Activated naive CD4-positive, alpha-beta T cell treated with anti-CD3 and anti-CD28 coated beads for 36 hours (primary cell): ENCODE measurements at regions not wholly inside any gene's neighbourhood (a gene's known extent, or its start where the extent isn't known, plus 50 kb on each side); places are given as distances from the start of the nearest gene placed in this dataset.
"Not testable (repeated sequence)": the region's sequence is repeated elsewhere in the genome, so short reads cannot be mapped to it uniquely, and the experiment has no call there.

Experiments used
- CTCF ChIA-PET: fragments of 350-600 bp; sonication (Branson Sonifier 250); formaldehyde crosslinking; loops from one replicate; lab custom pipeline; 2021; ENCODE audit warnings: antibody characterized with exemption; lab: Charles Lee
- DNase-seq: peaks from one replicate; pipeline ENCODE4 v3.0.0-alpha.2; 2020
- H3K27ac Mint-ChIP-seq: one replicate; pipeline ENCODE4 v1.8.0; 2021; ENCODE audit warnings: mild to moderate bottlenecking, mixed read lengths
- H3K27me3 Mint-ChIP-seq: one replicate; pipeline ENCODE4 v1.8.0; 2021; ENCODE audit warnings: low read depth, mixed read lengths
- H3K36me3 Mint-ChIP-seq: one replicate; pipeline ENCODE4 v1.8.0; 2021; ENCODE audit warnings: low read depth, mixed read lengths
- H3K4me1 Mint-ChIP-seq: one replicate; pipeline ENCODE4 v1.8.0; 2021; ENCODE audit warnings: low read depth, mixed read lengths
- H3K4me3 Mint-ChIP-seq: one replicate; pipeline ENCODE4 v1.8.0; 2021; ENCODE audit warnings: mild to moderate bottlenecking, moderate library complexity, mixed read lengths
- H3K9me3 Mint-ChIP-seq: one replicate; pipeline ENCODE4 v1.8.0; 2021; ENCODE audit warnings: mixed read lengths
- intact Hi-C: fragments of 100-400 bp; cut with micrococcal nuclease; formaldehyde crosslinking; loops from one replicate; pipeline ENCODE4 v1.15.1; 2023

DNA sequence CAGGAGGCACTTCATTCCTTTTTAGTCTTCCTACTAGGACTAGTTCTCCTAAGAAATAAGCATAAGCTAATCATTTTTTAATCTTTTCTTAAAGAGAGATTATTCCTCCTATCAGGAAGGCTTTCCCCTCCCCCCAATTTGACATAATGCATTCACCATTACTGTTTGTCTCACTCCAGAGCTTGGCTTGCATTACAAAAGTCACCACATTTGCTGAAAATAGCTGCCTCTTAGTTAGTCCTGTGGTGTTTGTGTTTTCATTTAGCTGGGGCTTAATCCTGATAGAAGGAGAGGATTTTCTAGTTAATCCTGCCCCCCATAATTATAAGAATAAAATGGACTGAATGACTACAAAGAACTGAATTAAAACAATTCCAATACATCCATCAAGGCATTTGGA lies 307.1 kb upstream of the RRP15 start:
- Mint-ChIP-seq H3K27ac (no peak overlapping the region), H3K9me3 (peaks cover 3% of the 10 kb centered on the region), H3K4me1 (no peaks in the 10 kb centered on the region), H3K36me3 (no peaks in the 10 kb centered on the region), H3K27me3 (peaks cover 2% of the 10 kb centered on the region), H3K4me3 (no peak overlapping the region)
- DNase-seq: no peak
- CTCF ChIA-PET: no interaction called here
- intact Hi-C loops: no loop called here

DNA sequence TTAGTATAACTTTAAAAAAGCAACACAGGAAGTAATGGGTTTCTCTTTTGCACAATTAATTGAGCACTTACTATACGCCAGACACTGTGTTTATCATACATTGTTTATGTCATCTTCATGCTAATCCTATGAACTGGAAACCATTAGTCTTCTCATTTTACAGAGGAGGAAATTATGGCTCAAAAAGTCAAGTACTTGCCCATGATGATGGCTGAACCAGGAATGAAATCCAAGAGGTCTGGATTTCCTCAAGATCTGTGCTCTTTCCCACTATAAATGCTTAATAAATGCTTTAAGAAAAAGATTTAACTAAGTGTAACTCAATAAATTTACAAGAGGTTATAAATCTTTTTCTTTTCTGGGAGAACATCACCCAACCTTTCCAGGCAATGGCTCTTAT lies 303.7 kb upstream of the RRP15 start:
- CTCF ChIA-PET: no interaction called here
- H3K9me3 Mint-ChIP-seq: peaks cover 4% of the 10 kb centered on the region
- H3K36me3 Mint-ChIP-seq: no peaks in the 10 kb centered on the region
- intact Hi-C loops: no loop called here
- peaks cover under 1% of the 10 kb centered on the region for H3K27me3 Mint-ChIP-seq
- no peak overlapping the region for H3K27ac Mint-ChIP-seq
- no peaks in the 10 kb centered on the region for H3K4me1 Mint-ChIP-seq
- H3K4me3 Mint-ChIP-seq: no peak overlapping the region
- DNase-seq: no peak

DNA sequence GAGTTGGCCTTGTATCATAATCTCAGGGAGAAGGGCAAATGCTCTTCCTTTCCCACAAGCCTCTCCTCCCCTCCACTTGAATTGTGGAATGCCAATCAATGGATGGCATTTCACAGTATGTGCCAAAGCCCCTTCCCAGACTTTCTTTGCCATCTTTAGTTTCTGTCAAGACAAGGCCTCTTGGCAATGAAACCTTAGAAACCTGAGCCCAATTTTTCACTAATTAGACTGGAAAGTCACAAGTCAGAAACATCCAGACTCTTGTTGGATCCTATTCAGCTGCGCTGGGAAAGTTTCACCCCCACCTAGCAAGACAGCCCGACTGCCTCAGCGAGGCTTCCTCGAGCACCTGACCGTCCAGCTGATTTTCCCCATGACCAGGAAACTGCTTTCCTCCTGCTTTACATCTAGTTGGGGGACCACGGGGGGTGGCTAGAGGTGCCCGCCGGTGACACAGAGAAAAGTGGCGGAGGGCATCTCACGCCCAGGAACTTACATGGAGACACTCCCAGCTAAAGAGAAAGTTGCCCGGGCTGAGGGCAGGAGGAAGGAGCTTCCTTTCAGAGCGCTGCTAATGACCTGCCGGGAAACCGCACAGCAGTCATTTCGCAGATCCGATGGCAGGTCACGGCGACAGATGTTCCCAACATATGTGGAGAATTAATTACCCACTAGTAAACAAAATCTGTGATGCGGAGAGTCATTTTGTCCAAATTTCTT lies 302.6 kb upstream of the RRP15 start:
- peaks cover 1% of the 10 kb centered on the region for H3K9me3 Mint-ChIP-seq
- CTCF ChIA-PET: interaction anchor here (0.7 kb wide), 1 partner anchor 714 kb away, joined by 3 read pairs; no protein-coding TSS in a partner anchor
- H3K27ac Mint-ChIP-seq: no peak overlapping the region
- no peak overlapping the region for H3K4me3 Mint-ChIP-seq
- intact Hi-C loops: no loop called here
- no peaks in the 10 kb centered on the region for H3K27me3 Mint-ChIP-seq
- DNase-seq: no peak
- no peaks in the 10 kb centered on the region for H3K4me1 Mint-ChIP-seq
- H3K36me3 Mint-ChIP-seq: no peaks in the 10 kb centered on the region

DNA sequence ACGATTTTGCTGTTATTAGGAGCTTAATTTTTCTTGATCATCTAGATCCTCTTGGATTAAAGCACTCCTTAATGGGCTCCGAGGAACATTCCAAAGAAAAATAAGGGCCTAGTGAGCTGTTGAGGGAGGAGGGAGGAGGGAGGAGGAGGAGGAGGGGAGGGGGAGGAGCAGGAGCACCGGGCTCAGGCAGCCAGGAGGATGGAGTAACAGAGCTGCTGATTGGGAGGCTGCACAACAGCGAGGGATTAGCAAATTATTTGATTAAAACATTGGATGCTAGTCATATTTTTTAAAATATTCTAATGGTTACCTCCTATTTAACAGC lies 302.1 kb upstream of the RRP15 start:
- no peaks in the 10 kb centered on the region for H3K36me3 Mint-ChIP-seq
- no peak for DNase-seq
- no peak overlapping the region for H3K4me3 Mint-ChIP-seq
- intact Hi-C loops: no loop called here
- no peaks in the 10 kb centered on the region for H3K4me1 Mint-ChIP-seq
- no peak overlapping the region for H3K27ac Mint-ChIP-seq
- H3K27me3 Mint-ChIP-seq: no peaks in the 10 kb centered on the region
- CTCF ChIA-PET: no interaction called here
- peaks cover 1% of the 10 kb centered on the region for H3K9me3 Mint-ChIP-seq

DNA sequence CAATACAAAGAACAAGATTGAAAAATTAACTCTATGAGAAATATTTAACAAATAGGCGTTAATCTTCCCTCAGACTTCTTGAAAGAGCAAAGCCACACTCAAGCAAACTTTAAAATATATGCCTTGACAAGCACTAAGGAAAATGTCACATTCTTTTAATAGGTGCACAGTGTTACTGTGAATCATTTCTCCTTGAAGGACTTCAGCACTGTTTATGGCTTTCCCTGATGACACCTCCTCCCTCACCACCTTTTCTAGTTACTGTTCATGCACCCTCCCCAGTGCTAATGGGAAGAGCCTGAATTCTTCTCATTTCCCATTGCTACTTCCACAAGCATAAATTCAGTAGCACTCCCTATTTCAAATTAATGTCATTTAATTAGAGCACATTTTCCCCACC lies 299.5 kb upstream of the RRP15 start:
- intact Hi-C loops: no loop called here
- DNase-seq: no peak
- CTCF ChIA-PET: no interaction called here
- Mint-ChIP-seq H3K36me3 (no peaks in the 10 kb centered on the region), H3K27me3 (no peaks in the 10 kb centered on the region), H3K4me3 (no peak overlapping the region), H3K4me1 (no peaks in the 10 kb centered on the region), H3K27ac (no peak overlapping the region), H3K9me3 (peaks cover 1% of the 10 kb centered on the region)

DNA sequence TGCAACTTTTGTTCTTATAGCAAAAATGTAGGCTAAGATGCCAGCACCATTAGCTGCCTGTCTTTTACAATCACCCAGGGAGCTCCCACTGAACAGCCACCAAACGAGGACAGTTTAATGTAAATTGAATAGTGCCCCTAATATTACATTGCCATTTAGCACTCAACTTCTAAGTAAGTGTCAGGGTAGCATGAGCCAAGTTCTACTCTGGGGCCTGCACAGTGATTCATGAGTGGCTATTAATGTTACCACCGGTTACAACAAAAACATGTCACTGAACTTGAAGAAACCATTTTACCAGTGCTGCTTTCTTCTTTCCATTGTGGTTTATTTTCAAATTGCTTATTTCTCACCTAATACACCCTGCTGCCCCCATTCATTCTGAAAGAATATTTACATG lies 295.6 kb upstream of the RRP15 start:
- Mint-ChIP-seq H3K4me3 (no peak overlapping the region), H3K36me3 (no peaks in the 10 kb centered on the region), H3K27ac (no peak overlapping the region), H3K9me3 (peaks cover 1% of the 10 kb centered on the region), H3K4me1 (no peaks in the 10 kb centered on the region), H3K27me3 (no peaks in the 10 kb centered on the region)
- CTCF ChIA-PET: no interaction called here
- intact Hi-C loops: no loop called here
- no peak for DNase-seq

DNA sequence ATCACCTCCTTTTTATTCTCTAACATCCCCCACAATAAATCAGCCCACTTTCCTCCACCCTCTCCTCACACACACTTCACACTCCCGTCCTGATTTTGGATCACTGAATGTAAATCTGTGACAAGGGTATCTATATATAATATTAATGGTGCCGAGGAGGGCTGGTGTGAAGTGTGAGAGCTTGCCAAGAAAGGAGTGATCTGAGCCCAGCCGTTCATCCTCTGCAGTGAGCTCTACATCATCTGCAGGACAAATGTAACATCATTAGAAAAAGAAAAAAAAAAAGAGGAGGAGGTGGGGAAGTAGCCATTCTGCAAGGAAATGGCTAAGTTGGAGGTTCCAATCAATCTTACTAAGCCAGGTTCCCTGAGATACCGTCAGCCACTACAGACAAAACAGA lies 291.7 kb upstream of the RRP15 start:
- intact Hi-C loops: no loop called here
- DNase-seq: no peak
- Mint-ChIP-seq H3K27me3 (no peaks in the 10 kb centered on the region), H3K27ac (no peak overlapping the region), H3K9me3 (no peaks in the 10 kb centered on the region), H3K4me1 (no peaks in the 10 kb centered on the region), H3K36me3 (no peaks in the 10 kb centered on the region), H3K4me3 (no peak overlapping the region)
- CTCF ChIA-PET: no interaction called here

DNA sequence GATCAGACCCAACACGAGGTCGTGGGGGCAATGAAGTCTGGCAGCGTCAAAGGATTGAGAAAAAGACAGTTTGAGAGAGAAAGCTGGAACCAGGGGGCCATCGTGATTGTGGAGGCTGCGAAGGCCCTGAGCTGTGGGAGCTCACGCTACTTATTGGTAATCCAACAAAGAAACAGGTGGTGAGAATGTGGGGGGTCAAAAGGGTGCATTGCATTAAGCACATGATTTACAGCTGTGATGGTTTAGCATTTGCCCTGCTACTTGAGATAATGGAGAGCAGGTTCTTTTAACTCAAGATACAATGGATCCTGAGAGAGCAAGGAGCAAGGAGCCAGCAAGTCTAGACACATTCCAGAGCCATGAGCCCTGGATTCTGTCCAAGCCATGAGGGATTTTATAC lies 276.8 kb upstream of the RRP15 start:
- H3K36me3 Mint-ChIP-seq, H3K27ac Mint-ChIP-seq, DNase-seq, H3K4me1 Mint-ChIP-seq, CTCF ChIA-PET, H3K4me3 Mint-ChIP-seq, H3K27me3 Mint-ChIP-seq, H3K9me3 Mint-ChIP-seq, intact Hi-C loops: not testable (repeated sequence)

DNA sequence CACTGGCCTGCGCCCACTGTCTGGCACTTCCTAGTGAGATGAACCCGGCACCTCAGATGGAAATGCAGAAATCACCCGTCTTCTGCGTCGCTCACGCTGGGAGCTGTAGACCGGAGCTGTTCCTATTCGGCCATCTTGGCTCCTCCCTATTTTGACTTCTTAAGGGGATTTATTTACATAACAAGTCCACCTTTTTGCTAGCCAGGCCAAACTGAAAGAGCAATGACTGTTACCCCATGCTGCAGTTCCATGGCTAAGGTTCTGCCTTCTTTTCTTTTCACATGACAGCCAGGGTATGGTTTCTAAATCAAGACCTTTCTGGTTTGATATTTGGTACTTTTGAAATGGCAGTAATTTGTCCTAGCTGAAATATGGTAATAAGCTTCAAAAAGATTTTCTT lies 270.0 kb upstream of the RRP15 start:
- H3K9me3 Mint-ChIP-seq, H3K27me3 Mint-ChIP-seq, H3K36me3 Mint-ChIP-seq, H3K4me3 Mint-ChIP-seq, H3K4me1 Mint-ChIP-seq, CTCF ChIA-PET, H3K27ac Mint-ChIP-seq, DNase-seq, intact Hi-C loops: not testable (repeated sequence)

DNA sequence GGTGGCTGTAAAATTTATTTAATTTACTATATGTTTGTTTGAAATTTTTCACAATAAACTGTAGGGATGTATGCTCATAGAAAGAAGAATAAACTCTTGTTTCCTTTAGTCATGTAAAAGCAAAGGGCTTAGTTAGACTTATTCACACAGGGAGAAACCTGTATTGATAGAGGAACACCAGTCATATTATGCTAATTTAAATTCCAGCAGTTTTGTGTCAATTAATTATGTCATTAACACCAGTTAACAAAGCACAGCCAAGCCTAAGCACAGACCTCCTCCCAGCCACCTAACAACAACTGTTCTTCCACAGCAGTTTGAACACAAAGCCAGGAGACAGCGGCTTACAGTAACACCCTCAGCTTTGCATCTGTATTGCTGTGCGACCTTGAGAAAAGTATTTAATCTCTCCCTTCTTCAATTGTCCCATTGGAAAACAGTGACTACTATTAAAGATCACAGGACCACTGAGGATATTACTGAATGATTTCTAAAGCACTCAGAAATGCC lies 260.8 kb upstream of the RRP15 start:
- H3K4me1 Mint-ChIP-seq: no peaks in the 10 kb centered on the region
- intact Hi-C loops: no loop called here
- no peaks in the 10 kb centered on the region for H3K36me3 Mint-ChIP-seq
- H3K27me3 Mint-ChIP-seq: no peaks in the 10 kb centered on the region
- CTCF ChIA-PET: no interaction called here
- H3K4me3 Mint-ChIP-seq: no peak overlapping the region
- H3K27ac Mint-ChIP-seq: no peak overlapping the region
- DNase-seq: no peak
- peaks cover 6% of the 10 kb centered on the region for H3K9me3 Mint-ChIP-seq

DNA sequence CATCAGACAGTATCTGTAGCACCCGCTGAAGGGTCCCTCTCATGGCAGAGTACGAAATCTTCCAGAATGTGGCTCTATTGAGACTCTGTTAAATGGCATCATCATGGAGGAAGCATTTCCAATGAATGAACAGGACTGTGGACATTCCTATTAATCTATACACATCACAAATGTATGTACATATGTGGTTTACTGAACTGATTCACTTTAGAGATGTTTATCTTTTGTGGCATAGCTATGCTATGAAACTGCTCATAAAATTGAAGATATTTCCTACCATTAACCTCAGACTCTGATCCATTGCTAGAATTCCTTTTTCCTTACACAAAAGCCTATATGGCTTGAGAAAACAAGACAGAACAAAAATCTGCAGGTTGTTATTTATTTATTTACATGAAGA lies 259.6 kb upstream of the RRP15 start:
- Mint-ChIP-seq H3K4me1 (no peaks in the 10 kb centered on the region), H3K27me3 (no peaks in the 10 kb centered on the region), H3K9me3 (peaks cover 5% of the 10 kb centered on the region), H3K36me3 (no peaks in the 10 kb centered on the region), H3K4me3 (no peak overlapping the region), H3K27ac (no peak overlapping the region)
- CTCF ChIA-PET: interaction anchor here (0.6 kb wide), 1 partner anchor 139 kb away, joined by 3 read pairs; no protein-coding TSS in a partner anchor
- no peak for DNase-seq
- intact Hi-C loops: no loop called here

DNA sequence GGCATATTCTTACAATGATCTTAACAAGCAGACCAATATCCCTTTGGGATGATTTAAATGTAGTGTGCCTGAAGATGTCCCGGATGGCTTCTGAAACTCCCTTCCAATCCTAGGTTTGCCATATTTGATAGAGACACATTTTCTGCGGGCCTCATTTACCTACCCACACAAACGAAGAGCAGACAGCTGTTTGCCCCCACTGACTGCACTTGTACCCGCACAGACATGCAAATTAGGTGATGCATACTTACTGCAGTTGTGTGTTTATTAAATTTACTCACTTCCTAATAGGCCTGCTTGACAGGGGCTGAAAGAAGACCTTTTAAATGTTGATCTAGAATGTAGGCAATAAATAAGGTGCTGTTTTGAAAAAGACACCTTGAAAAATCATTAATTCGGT lies 257.9 kb upstream of the RRP15 start:
- DNase-seq: no peak
- no peaks in the 10 kb centered on the region for H3K4me1 Mint-ChIP-seq
- H3K4me3 Mint-ChIP-seq: no peak overlapping the region
- CTCF ChIA-PET: no interaction called here
- no peak overlapping the region for H3K27ac Mint-ChIP-seq
- no peaks in the 10 kb centered on the region for H3K36me3 Mint-ChIP-seq
- intact Hi-C loops: no loop called here
- H3K27me3 Mint-ChIP-seq: no peaks in the 10 kb centered on the region
- peaks cover 6% of the 10 kb centered on the region for H3K9me3 Mint-ChIP-seq

DNA sequence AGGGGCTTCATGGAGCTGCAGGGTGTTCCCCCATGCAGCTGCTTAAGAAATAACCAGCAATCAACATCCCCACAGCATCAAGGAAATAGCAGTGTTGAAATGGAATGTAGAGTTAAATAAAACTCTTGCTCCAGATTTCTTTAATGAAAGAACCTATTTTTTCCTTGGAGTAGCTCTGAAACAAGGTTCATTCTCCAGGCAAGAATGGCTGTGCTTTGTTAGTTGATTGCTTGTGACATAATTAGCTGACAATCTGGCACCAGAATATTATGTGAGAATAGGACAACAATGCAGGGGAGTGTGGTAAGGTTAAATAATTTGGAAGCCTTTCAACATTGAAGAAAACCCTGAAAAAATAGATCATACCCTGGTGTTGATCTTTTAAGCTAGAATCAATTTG lies 254.2 kb upstream of the RRP15 start:
- H3K9me3 Mint-ChIP-seq: peaks cover 5% of the 10 kb centered on the region
- H3K36me3 Mint-ChIP-seq: no peaks in the 10 kb centered on the region
- intact Hi-C loops: no loop called here
- no peak overlapping the region for H3K4me3 Mint-ChIP-seq
- no peak overlapping the region for H3K27ac Mint-ChIP-seq
- CTCF ChIA-PET: interaction anchor here (0.7 kb wide), 1 partner anchor 415 kb away, joined by 3 read pairs; no protein-coding TSS in a partner anchor
- DNase-seq: no peak
- H3K4me1 Mint-ChIP-seq: no peaks in the 10 kb centered on the region
- no peaks in the 10 kb centered on the region for H3K27me3 Mint-ChIP-seq
